HUES64 (cell line): ENCODE measurements at regions not wholly inside any gene's neighbourhood (a gene's known extent, or its start where the extent isn't known, plus 50 kb on each side); places are given as distances from the start of the nearest gene placed in this dataset.

ENCODE experiments used
- H3K27ac ChIP-seq: 2 replicates; pipeline ENCODE4 v1.7.0; 2013; ENCODE audit warnings: low read depth, low read length, inconsistent platforms
- H3K27me3 ChIP-seq: 2 replicates; pipeline ENCODE4 v1.6.1; 2013; ENCODE audit warnings: mild to moderate bottlenecking, low read length; ENCODE audit not compliant: insufficient read depth
- H3K36me3 ChIP-seq: 2 replicates; pipeline ENCODE4 v1.6.1; 2013; ENCODE audit warnings: mild to moderate bottlenecking, low read length; ENCODE audit not compliant: insufficient read depth
- H3K4me1 ChIP-seq: 2 replicates; pipeline ENCODE4 v1.6.1; 2013; ENCODE audit warnings: mild to moderate bottlenecking, low read length, moderate library complexity; ENCODE audit not compliant: insufficient read depth
- H3K4me3 ChIP-seq: 2 replicates; pipeline ENCODE4 v1.5.1; 2013; ENCODE audit warnings: mild to moderate bottlenecking, low read length, moderate library complexity
- H3K9ac ChIP-seq: 2 replicates; pipeline ENCODE4 v1.6.1; 2013; ENCODE audit warnings: mild to moderate bottlenecking, low read depth, low read length
- H3K9me3 ChIP-seq: 2 replicates; pipeline ENCODE4 v1.6.1; 2013; ENCODE audit warnings: low read depth, low read length; ENCODE audit not compliant: insufficient read depth
- WGBS: fragments of 150-250, 120-280 bp; methylation state at CpG from one replicate; pipeline ENCODE4 v1.1.7; 2013; ENCODE audit warnings: missing lambda C conversion rate; 5-methylcytosine and 5-hydroxymethylcytosine counted together

DNA sequence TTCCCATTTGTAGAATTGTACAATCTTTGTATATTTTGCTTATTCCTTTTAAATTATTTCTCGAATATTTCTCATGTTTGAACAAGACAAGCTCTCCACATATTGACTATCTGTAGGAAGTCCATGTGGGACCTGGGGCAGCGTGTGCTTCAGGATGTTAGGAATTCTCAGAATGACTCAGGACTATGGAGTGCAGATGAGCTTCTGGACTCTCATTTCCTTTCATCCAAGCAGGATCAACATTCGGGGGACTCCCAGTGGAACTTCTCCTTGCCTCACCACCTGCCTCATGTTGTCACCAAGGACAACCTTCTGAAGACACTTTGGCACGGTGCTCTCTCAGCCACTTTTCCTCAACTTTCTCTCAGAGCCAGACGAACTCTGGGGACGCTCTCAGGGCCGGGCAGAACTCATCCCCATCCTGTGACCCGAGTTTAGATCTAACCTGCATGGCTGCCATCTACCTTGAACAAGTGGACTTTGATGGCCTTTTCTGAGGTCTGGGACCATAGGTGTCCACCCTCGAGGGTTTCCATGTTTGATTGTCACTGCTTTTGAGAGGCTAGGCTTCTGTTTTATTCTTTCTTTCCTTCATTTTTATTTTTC is 441.7 kb downstream of the IRS2 start:
- Histone ChIP-seq H3K27ac (no peak overlapping the region), H3K36me3 (no peaks in the 10 kb centered on the region), H3K4me1 (no peaks in the 10 kb centered on the region), H3K27me3 (no peaks in the 10 kb centered on the region), H3K9ac (no peak overlapping the region), H3K4me3 (no peak overlapping the region), H3K9me3 (no peaks in the 10 kb centered on the region)
- 95% methylated on average over 8 of the region's 9 CpGs for WGBS

DNA sequence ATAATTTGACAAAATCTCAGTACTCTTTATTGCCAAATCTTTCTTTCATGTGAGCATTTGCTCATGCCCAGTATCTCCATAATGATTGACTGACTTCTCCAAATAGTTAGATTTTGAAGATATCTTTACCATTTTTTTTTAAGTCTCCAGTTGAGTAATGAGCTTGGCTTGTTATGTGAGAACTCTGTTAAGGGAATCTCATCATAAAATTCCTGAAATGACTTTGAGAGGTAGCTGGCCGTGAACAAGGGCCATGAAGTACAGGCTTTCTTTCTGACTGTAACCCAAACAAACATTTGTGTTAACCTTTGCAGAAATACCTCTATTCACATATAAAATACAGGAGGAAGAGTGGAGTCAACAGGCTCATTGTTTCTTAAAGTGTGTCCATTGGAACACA is 449.7 kb downstream of the IRS2 start:
- H3K9me3 ChIP-seq: no peaks in the 10 kb centered on the region
- H3K4me1 ChIP-seq: 0 out of 2 replicates have a peak, but pooled peaks cover 4% of the 10 kb centered on the region
- H3K9ac ChIP-seq: no peak overlapping the region
- H3K36me3 ChIP-seq: no peaks in the 10 kb centered on the region
- no peaks in the 10 kb centered on the region for H3K27me3 ChIP-seq
- 75% methylated on average over 1 of the region's 1 CpG for WGBS
- H3K4me3 ChIP-seq: no peak overlapping the region
- H3K27ac ChIP-seq: no peak overlapping the region

DNA sequence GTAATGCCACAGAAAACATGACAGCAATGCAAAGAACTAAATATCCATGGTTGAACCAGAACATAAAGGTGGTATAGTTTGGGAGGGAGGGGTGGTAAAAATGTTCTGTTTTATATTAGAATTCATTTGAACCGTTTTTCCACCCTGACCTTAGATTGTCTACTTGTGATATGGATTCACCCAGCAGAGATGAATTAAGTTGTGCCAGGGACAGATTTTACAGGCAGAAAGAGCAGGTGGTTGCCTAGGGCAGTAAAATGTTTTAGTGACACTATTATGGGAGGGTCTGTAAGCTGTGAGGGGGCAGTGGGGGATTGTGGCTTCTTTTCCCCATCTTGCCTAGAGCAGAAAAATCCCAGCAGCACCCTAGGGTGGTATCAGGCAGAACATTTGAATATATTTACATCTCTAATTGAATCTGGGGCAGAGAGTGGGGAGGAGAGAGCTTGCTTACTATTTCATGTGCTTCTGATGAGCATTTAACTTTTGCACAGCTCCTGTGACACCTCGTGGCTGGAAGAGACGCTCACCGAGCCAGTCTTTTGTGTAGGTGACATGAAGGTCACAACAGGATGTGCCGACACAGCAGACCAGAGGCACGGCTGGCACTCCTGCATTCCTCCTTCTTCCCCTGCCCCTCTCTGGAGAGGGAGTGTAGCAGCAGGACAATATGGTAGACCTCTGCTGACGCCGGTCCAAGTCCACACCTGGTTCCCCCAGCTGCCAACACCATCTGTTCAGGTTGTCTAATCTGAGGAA is 452.3 kb downstream of the IRS2 start:
- WGBS: 94% methylated on average over 8 of the region's 8 CpGs
- Histone ChIP-seq H3K27me3 (no peaks in the 10 kb centered on the region), H3K36me3 (no peaks in the 10 kb centered on the region), H3K4me1 (0 out of 2 replicates have a peak, but pooled peaks cover 4% of the 10 kb centered on the region), H3K9me3 (no peaks in the 10 kb centered on the region), H3K9ac (no peak overlapping the region), H3K27ac (no peak overlapping the region), H3K4me3 (no peak overlapping the region)

DNA sequence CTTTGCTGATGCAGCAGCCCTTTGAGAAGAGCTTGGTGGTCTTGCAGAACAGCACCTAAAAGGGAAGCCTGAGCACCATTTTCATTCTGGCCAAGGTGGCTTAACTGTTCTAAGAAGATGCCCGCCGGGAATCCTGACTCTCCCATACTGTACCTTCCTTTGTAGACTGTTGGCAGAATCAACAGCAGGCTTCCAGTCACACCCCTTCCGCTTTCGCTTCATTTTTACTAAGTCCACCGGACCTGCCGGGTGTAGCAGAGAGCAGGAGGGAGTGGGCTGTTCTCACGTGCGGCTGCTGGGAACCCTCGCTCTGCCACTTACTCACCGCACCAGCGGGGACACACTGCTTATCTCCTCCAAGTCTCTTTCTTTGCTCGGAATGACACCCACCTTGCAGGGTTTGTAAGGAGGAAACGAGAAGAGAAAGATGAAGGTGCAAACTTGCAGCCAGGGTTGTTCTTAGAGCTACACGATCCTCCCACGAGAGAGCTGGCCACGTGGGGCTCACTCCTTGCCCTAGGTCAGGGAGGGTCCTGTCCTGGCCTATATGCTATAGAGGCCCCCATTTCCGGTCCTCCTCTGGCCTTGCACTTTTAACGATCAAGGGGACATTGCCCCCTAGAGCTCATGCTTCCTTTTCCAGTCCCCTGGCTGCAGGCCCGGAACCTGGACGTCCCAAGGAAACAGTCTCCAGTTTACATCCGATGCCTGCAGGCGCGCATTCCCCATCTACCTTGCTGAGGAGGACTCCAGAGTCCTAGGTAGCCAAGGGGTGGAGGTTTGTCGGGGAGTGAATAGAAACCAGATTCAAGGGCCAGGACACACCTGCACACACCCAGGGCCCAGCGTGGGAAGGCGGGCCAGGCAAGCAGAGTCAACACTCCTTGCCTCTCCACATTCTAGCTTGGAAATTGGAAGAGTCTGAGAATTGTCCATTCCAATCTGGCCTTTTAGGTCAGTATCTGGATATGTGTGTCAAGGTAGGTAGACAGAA is 453.6 kb downstream of the IRS2 start:
- Histone ChIP-seq H3K27ac (no peak overlapping the region), H3K9me3 (no peaks in the 10 kb centered on the region), H3K4me1 (0 out of 2 replicates have a peak, but pooled peaks cover 4% of the 10 kb centered on the region), H3K36me3 (no peaks in the 10 kb centered on the region), H3K9ac (no peak overlapping the region), H3K4me3 (no peak overlapping the region), H3K27me3 (no peaks in the 10 kb centered on the region)
- 93% methylated on average over 25 of the region's 26 CpGs for WGBS

DNA sequence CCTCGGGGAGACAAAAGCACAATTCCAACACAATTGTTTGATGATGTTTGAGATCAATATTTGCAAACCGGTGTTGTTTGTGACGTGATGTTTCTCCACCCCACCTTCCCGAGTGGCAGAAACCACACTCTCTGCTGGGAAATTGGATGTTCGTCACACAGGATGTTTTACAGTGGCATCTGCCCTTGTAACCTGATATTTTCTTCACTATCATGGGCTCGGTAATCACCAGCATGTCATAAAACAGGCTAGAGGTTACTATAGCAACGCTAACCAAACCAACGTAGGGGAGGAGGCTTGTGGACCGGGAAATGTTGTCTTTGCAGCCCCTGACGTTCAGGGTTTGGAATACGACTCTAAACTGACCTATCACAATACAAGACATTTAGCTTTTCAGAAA is 454.5 kb downstream of the IRS2 start:
- no peak overlapping the region for H3K4me3 ChIP-seq
- H3K9ac ChIP-seq: no peak overlapping the region
- WGBS: 81% methylated on average over 10 of the region's 11 CpGs

DNA sequence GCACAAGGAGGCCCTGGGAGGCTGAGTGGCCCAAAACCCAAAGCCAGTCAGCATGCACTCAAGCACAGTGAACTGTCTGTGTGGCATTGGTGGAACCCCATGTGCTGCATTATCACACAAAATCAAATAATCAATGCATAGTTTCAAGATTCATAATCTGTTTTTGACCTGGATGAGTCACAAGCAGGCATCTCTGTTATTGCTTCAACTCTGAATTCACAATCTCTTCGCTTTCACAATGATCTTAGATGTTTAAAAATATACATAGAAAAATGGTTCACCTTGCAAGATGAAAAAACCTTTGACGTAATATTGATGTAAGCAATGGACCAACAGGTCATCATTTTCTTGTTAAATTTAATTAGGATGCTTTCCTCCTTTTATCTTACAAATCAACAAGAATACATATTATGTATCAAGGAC is 455.4 kb downstream of the IRS2 start:
- no peaks in the 10 kb centered on the region for H3K27me3 ChIP-seq
- 100% methylated on average over 1 of the region's 2 CpGs for WGBS
- 0 out of 2 replicates have a peak, but pooled peaks cover 4% of the 10 kb centered on the region for H3K4me1 ChIP-seq
- H3K9me3 ChIP-seq: no peaks in the 10 kb centered on the region
- H3K4me3 ChIP-seq: no peak overlapping the region
- no peaks in the 10 kb centered on the region for H3K36me3 ChIP-seq
- no peak overlapping the region for H3K9ac ChIP-seq
- H3K27ac ChIP-seq: no peak overlapping the region

More for the DNA sequence above, 454.5 kb downstream of the IRS2 start:
- Histone ChIP-seq H3K36me3 (no peaks in the 10 kb centered on the region), H3K9me3 (no peaks in the 10 kb centered on the region), H3K27me3 (no peaks in the 10 kb centered on the region), H3K4me1 (0 out of 2 replicates have a peak, but pooled peaks cover 4% of the 10 kb centered on the region), H3K27ac (no peak overlapping the region)

DNA sequence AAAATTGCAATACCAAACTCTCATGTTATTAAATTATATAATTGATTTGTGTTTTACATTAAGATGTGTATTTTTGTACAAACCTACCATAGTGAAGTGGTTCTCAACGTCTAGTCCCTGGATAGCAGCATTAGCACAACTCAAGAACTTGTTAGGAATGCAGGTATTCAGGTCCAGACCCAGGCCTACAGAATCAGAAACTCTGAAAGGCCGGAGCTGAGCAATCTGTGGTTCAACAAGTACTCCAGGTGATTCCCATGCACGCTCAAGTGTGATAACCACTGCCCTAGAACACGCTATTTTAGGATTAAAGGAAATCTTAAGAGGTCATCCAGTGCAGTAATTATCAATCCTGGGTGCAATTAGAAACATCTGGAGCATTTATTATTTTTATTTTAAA is 456.3 kb downstream of the IRS2 start:
- Histone ChIP-seq H3K27me3 (no peaks in the 10 kb centered on the region), H3K9ac (no peak overlapping the region), H3K36me3 (no peaks in the 10 kb centered on the region), H3K4me3 (no peak overlapping the region), H3K9me3 (no peaks in the 10 kb centered on the region), H3K4me1 (0 out of 2 replicates have a peak, but pooled peaks cover 4% of the 10 kb centered on the region), H3K27ac (no peak overlapping the region)
- 92% methylated on average over 4 of the region's 4 CpGs for WGBS

DNA sequence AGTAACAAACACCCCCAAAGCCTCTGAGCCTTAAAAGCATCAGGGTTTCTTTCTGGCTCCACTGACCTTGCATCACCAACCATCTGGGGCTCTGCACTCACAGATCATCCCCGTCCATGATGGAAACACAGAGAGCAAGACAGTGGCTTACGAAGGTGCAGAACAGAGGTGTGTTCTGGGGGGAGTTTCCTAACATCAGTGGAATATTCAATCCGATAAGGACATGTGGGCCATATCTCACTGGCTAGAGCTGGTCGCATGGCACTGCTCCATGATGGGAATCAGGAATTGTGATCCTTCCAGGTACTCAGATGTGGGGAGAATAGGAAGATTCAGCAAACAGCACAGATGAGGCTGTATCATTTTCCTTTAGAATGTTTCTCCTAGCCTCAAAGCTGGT is 457.2 kb downstream of the IRS2 start:
- Histone ChIP-seq H3K27me3 (no peaks in the 10 kb centered on the region), H3K9ac (no peak overlapping the region), H3K4me1 (0 out of 2 replicates have a peak, but pooled peaks cover 4% of the 10 kb centered on the region), H3K9me3 (no peaks in the 10 kb centered on the region), H3K4me3 (no peak overlapping the region), H3K36me3 (no peaks in the 10 kb centered on the region), H3K27ac (no peak overlapping the region)
- 96% methylated on average over 4 of the region's 4 CpGs for WGBS

DNA sequence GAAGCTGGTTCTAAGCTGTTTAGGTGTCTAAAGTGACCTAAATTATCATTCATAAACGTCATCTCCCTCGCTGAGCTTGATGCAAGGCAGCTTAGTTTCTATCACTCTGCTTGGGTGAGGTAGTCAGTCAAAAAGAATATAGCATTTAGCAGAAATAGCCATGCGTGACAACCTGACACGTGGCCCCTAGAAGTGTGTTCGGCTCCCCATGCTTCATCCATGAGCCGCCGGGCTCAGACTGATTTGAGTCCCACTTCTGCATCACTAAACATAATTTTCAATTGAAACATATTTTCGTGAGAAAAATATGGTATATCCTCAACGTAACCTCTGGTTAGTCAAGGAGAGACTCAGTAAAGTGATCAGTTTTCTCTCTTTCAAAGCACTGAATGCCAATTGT is 459.8 kb downstream of the IRS2 start:
- Histone ChIP-seq H3K9me3 (no peaks in the 10 kb centered on the region), H3K4me1 (no peaks in the 10 kb centered on the region), H3K36me3 (no peaks in the 10 kb centered on the region), H3K27ac (no peak overlapping the region), H3K4me3 (no peak overlapping the region), H3K9ac (no peak overlapping the region), H3K27me3 (no peaks in the 10 kb centered on the region)
- WGBS: 99% methylated on average over 9 of the region's 9 CpGs

DNA sequence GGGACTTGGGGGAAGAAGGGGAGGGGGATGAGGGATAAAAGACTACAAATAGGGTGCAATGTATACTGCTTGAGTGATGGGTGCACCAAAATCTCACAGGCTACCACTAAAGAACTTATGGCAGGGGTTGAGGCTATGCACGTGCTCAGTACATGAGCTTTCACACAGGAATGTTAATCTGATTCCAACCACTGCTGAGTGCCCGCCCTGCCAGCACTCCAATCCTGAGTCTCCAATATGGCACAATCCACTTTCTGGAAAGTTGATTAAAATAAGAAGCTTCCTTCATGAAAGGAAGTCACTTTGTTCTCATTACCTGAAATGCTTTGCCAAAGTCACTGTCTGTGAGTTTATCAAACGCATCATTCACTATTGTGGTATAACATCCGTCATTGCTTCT is 463.0 kb downstream of the IRS2 start:
- no peaks in the 10 kb centered on the region for H3K27me3 ChIP-seq
- H3K4me3 ChIP-seq: no peak overlapping the region
- H3K27ac ChIP-seq: no peak overlapping the region
- no peaks in the 10 kb centered on the region for H3K4me1 ChIP-seq
- H3K9ac ChIP-seq: no peak overlapping the region
- no peaks in the 10 kb centered on the region for H3K36me3 ChIP-seq
- 98% methylated on average over 4 of the region's 4 CpGs for WGBS
- H3K9me3 ChIP-seq: 0 out of 2 replicates have a peak, but pooled peaks cover 5% of the 10 kb centered on the region
